ENCODE measurements at regions not wholly inside any gene's neighbourhood (a gene's known extent, or its start where the extent isn't known, plus 50 kb on each side); places are given as distances from the start of the nearest gene placed in this dataset.

GRCh38 chr12:9348906-9349518, 140.8 kb upstream of the PZP start (continued):
- TF ChIP-seq CTBP2 (IDR thresholded peaks at IDR 0.05; ENCODE audit: borderline replicate concordance, insufficient read depth, insufficient read length, low read length) (no peak), CHD1 (IDR thresholded peaks at IDR 0.05; ENCODE audit: low read depth, low read length) (no peak), BCL11A (IDR thresholded peaks at IDR 0.05; ENCODE audit: low read depth in 2 of 2, low read length in 2 of 2) (no peak), POLR2AphosphoS5 (IDR thresholded peaks at IDR 0.05; ENCODE audit: low read depth, low read length) (no peak), MAX (IDR thresholded peaks at IDR 0.05) (no peak)
